HEK293 (cell line): ENCODE measurements at regions not wholly inside any gene's neighbourhood (a gene's known extent, or its start where the extent isn't known, plus 50 kb on each side); places are given as distances from the start of the nearest gene placed in this dataset.

Source experiments
- BCL11B ChIP-seq: fragments of 450-650 bp; formaldehyde crosslinking; IDR thresholded peaks from 2 replicates; pipeline ENCODE4 v1.5.1; 2016; ENCODE audit warnings: low read depth, missing biosample characterization, missing genetic modification characterization
- CTCF ChIP-seq: fragments of 450-650 bp; formaldehyde crosslinking; IDR thresholded peaks from 2 replicates; pipeline ENCODE4 v1.5.1; 2016; ENCODE audit warnings: missing biosample characterization, missing genetic modification characterization
- GLI4 ChIP-seq: fragments of 450-650 bp; formaldehyde crosslinking; IDR thresholded peaks from 2 replicates; pipeline ENCODE4 v1.5.1; 2016; ENCODE audit warnings: missing biosample characterization, missing genetic modification characterization
- MEIS1 ChIP-seq: sonication (generic); formaldehyde crosslinking; IDR thresholded peaks from 2 replicates; pipeline ENCODE4 v1.8.1; 2022; ENCODE audit warnings: missing genetic modification reagents, mild to moderate bottlenecking, borderline replicate concordance
- ZBTB44 ChIP-seq: fragments of 450-650 bp; IDR thresholded peaks from 2 replicates; pipeline ENCODE4 v1.5.1; 2018; ENCODE audit warnings: missing biosample characterization, mild to moderate bottlenecking, missing genetic modification characterization
- ZNF169 ChIP-seq: fragments of 450-650 bp; formaldehyde crosslinking; IDR thresholded peaks from 2 replicates; pipeline ENCODE4 v1.5.1; 2016; ENCODE audit warnings: missing biosample characterization, missing genetic modification characterization

- no peak for TF ChIP-seq MEIS1
- TF ChIP-seq BCL11B, result no peak
- TF ChIP-seq CTCF, result no peak
- no peak for TF ChIP-seq GLI4 (tag by site-specific recombination)
- TF ChIP-seq ZBTB44 (tag by site-specific recombination), result no peak
- no peak for TF ChIP-seq ZNF169
Measured at GRCh38 chr2:181348107-181348837, 108.9 kb upstream of the ITGA4 start.
